GM19238 (cell line): ENCODE measurements at regions not wholly inside any gene's neighbourhood (a gene's known extent, or its start where the extent isn't known, plus 50 kb on each side); places are given as distances from the start of the nearest gene placed in this dataset.
"Not testable (repeated sequence)": the region's sequence is repeated elsewhere in the genome, so short reads cannot be mapped to it uniquely, and the experiment has no call there.

ENCODE experiments used
- DNase-seq: peaks from one replicate; pipeline ENCODE4 v3.0.0; 2011; ENCODE audit warnings: low spot score; ENCODE audit not compliant: insufficient read length

DNA sequence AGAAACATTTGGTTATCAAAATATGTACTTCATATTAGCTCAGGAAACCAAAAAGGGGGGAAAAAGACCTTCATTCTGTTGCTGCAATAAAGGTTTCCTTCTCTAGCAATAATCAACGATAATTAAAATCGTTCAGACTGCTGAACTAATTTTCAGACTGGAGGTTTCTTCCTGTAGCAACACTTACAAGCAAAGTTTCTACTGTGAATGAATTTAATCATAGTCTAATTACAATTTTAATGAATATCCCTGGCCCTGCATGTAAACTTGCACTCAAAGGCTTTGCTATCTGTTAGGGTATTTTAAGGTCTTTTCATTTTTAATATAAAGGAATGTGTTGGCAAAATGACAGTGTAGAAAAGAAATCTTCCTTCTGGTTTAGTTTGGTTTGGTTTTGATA lies 265.2 kb downstream of the QDPR start:
- DNase-seq: no peak

- DNase-seq: no peak
These were observed 270.1 kb downstream of the QDPR start for GRCh38 chr4:17241835-17242234.

DNA sequence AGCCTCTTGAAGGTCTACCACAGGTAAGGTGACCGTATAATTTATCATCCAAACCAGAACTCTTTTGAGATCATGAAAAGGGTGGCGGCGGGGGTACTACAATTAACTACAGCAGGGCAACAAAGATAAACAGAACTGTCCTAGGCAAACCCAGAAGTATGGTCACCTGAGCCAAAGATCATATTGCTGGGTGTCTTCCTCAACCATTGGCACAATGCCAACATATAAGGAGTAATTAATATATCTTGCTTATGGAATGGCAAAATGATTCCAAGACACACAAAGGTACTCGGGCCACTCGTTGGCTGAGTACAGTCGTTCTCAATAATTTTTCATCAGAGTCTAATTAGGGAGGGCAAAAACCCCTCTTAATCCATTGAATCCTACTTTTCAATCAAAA lies 273.3 kb downstream of the QDPR start:
- no peak for DNase-seq

DNA sequence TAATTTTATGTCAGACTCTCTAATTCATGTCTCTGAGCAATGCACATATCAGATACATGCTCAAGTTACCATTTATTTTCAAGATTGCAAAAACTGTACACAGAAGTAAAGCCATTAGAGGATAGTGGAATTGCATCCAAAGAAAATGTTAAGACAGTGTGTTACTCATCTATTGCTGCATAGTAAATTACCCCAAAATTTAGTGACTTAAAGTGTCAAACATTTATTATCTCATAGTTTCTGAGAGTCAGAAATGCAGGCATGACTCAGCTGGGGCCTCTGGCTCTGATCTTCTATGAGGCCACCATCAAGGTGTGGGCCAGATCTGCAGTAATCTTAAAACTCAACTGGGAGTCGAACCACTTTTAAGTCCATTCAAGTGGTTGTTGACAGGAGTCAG lies 275.2 kb downstream of the QDPR start:
- no peak for DNase-seq

- DNase-seq: no peak
These were observed 277.2 kb downstream of the QDPR start for GRCh38 chr4:17234678-17235077.

DNA sequence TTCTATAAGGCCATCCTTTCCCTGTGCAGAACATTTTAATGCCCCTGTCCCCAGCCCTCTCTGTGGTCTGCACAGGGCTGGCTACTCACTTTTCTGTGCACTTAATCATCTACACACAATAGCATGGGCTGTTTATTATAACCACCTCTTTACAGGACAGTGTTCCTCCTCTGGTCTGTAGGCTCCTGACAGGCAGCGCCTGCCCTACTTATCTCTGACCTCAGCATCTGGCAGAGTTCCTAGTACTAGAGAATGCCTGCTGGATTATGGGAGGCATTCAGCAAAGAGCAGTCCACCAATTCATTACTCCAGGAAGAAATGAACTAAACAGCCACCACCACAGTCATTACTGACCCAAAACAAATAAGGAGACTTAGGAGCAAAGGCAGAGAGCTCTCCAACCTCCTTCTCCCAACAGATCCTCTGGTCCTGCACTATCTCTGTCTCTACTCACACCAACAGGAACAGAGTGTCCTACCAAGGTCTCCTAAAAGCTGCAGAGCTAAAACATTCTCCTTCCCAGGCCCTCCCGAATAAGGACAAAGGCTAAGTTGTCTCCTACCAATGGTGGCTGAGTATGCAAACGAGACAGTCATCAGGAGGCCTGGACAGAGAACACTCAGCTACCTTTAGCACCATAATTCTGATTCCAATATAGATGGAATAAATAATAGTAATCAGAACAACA lies 279.2 kb downstream of the QDPR start:
- DNase-seq: no peak

DNA sequence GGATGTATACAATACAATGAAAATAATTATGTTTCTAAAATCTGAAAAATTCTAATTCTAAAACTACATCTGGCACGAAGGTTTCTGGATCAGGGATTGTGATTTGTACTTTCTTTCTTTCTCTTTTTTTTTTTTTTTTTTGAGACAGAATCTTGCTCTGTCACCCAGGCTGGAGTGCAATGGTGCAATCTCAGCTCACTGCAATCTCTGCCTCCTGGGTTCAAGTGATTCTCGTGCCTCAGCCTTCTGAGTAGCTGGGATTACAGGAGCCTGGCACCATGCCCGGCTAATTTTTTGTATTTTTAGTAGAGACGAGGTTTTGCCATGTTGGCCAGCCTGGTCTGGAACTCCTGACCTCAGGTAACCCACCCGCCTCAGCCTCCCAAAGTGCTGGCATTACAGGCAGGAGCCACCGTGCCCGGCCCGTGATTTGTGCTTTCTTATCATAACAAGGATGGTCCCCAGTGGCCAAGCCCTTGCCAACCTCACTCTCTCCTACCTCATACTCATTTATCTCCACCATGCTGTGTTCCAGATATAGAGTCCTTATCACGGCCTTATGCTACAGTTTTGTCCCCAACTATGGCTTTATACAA lies 279.9 kb downstream of the QDPR start:
- DNase-seq: not testable (repeated sequence)

- DNase-seq: no peak
These were observed 281.2 kb downstream of the QDPR start for GRCh38 chr4:17230727-17231126.

DNA sequence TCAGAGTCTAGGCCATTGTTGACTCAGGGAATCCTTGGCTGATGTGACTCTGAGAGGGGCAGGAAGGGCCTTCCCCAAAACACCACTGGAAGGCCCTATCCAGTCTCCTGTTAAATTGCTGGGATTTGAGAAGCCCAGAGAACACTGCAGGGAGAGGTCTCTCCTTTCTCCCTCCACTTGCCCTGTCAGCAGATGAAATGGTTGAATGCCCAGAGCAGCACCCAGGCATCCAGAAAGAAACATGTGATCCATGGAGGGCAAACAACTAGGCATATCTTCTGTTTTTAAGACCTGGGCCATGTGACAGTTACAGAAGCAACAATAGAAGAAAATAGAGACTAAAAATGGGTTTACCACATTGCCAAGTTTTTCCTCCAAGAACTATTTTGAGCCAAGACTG lies 291.1 kb downstream of the QDPR start:
- no peak for DNase-seq

GRCh38 chr4:17218786-17219185 lies 293.1 kb downstream of the QDPR start:
- no peak for DNase-seq

- DNase-seq: no peak
These were observed 304.8 kb downstream of the QDPR start for GRCh38 chr4:17206829-17207801.

- DNase-seq: no peak
These were observed 306.5 kb upstream of the LDB2 start for GRCh38 chr4:17204908-17205307.

DNA sequence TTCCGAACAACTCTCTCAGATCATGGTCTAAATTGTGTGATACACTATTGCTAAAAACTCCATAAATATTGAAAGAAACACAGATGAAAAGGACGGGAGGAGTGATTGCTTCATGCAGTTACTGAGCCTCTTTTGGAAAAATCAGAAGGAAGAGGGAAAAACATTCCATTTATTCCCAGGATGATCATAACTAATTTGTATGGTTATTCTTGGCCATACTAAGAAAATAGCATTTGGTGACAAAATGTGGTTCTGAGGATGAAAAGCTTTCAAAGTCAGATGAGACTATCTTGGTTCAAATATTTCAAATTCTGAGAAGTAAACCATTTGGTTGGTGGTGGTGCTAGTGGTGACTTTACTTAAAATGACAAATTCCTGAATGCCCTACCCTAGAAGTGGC lies 305.4 kb upstream of the LDB2 start:
- DNase-seq: no peak

GRCh38 chr4:17197070-17197469 lies 298.6 kb upstream of the LDB2 start:
- DNase-seq: no peak

DNA sequence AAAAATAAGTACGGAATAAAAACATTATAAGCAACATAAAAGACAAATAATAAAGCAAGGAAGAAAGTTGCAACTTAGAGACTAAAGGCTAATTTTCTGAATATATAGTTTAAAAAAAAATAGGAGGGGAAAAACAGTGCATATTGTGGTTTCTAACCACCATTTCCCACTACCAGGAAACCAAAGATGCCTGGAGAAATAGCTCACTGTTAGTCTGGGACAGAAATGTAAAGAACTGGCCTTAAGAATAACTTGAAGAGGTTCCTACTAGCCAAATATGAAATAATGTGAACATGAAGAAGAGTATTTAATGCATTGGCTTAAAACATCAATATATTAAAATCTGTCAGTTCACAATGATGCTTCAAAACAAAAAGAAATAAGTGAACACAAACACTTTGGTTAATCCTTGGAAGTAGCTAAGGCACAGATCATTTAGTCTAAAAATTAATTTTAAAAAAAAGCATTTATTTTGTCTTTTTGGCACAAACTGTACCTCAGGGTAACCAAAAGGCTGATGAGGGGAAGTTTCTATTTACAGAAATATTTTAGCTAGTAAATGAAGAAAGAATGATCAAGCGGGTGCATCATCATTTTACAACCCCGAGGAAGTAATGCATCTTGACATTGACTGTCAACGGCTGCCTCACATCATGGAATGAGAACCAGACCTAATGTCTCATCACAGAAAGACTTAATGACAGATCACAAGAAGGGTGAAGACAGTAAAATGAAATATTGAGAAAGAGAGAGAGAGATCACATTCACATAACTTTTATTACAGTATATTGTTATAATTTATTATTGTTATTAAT lies 297.2 kb upstream of the LDB2 start:
- DNase-seq: no peak

DNA sequence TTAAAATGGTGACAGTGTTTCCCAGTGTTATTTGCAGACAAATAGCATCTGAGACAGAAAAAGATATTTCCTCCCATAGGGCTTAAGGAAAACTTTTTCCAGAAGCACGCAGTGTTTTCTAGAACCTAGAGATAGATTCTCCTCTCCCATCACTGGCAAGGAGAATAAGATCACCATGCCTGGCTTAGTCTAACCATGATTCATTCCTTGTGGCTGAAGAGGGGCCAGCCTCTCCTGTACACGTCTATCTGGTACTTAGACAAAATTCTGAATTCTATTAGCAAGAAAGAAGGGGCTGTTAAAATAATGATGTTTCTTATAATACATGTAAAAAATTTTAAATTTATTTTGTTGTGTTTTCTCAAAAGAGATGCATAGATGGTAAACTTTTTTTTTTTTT lies 296.1 kb upstream of the LDB2 start:
- DNase-seq: no peak

DNA sequence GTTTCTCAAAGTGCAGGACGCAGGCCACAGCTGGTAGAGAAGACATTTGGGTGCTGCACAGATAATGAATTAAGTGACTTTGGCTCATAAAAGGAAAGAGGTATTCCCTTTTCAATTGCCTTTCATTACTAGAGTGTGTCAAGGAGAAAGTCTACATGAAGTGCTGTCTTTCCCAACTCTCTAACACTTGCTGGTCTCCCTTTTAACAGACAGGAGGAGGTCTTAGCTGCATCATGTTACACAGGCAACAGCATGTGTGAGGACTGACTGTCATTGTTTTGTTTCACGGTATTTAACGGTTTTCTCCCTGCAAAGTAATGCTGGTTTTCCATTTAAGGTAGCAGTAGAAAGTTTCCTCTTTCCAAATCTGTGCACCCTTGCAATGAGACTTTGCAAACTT lies 291.3 kb upstream of the LDB2 start:
- no peak for DNase-seq

GRCh38 chr4:17189401-17189720 lies 290.9 kb upstream of the LDB2 start:
- DNase-seq: no peak

DNA sequence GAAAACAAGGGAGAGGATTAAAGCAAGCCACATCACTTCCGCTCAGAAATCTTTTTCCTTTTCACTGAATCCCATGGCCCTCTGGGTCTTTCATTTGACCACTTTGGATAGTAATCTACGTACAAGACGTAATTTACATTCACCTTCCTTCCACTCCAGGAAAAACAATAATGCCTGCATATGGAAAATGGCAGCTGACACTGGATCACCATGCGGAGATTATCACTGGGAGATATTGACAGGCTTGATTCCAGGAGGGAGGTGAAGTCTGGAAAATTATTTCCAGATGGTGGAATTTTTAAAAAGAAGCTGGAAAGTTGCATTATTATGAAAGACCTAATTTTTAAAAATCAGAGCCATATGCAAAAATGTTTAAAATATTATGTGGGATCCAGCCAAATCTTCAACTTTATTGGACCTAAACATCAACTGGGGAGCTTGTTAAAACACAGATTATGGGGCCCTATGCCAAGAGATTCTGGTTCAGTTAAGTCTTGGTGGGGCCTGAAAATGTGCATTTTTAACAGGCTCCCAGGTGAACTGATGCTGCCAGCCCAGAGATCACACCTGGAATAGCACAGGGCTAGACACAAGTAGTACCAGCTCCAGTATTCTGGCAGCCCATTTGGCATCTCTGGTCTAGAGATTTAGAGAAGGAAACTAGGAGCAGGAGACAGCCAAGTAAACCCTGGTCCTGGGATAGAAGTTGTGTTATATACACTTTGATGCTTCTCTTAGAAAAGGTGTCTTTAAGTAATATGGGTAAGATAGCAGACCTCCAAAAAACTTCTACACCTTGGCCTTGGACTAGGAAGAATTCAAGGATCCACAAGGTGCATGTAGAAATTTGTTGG lies 290.3 kb upstream of the LDB2 start:
- no peak for DNase-seq

DNA sequence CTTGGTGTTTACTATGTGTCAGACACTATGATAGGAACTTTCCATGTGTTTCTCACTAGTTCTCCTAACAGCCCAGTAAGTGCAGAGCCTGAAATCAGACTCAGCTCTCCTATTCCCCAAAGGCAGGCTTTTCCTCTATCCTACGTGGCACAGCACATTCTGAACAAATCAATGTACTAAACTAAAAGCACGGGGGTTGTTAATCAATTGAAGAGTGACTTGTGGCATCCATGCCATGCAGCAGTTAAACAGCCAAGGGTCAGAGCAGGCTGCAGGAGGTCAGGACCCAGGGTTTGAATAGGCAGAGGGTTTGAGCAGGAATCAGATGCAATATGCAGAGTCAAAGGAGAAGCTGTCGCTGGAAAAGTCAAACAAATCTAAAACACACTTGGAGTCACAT lies 289.7 kb upstream of the LDB2 start:
- DNase-seq: no peak

GRCh38 chr4:17187003-17187402 lies 288.6 kb upstream of the LDB2 start:
- no peak for DNase-seq
